Gastrocnemius medialis (tissue), 4 donors: ENCODE measurements at regions not wholly inside any gene's neighbourhood (a gene's known extent, or its start where the extent isn't known, plus 50 kb on each side); places are given as distances from the start of the nearest gene placed in this dataset.

Source experiments
- ATAC-seq, 2 donors: fragments of 150-250 bp; one replicate each; pipeline ENCODE4 v1.9.1; 2016
- DNase-seq, 2 donors: peaks; one replicate each; pipeline ENCODE4 v3.0.0-alpha.2; 2019
- H3K27ac ChIP-seq, 4 donors: fragments of 200-600 bp; sonication (generic); 1 replicate in 1 of 4; 2 replicates in 3 of 4; pipeline ENCODE4 v1.5.1; 2016 to 2018; ENCODE audit warnings: mild to moderate bottlenecking in 2 of 4, moderate library complexity in 1 of 4
- H3K27me3 ChIP-seq, 3 donors: fragments of 200-600 bp; sonication (generic) in 2 of 3; 1 replicate in 1 of 3; 2 replicates in 2 of 3; pipeline versions ENCODE4 v1.5.1 to v1.6.0; 2016 to 2019; ENCODE audit warnings: mild to moderate bottlenecking in 1 of 3, moderate library complexity in 1 of 3
- H3K36me3 ChIP-seq, 2 donors: fragments of 200-600 bp; sonication (generic) in 1 of 2; one replicate each; pipeline ENCODE4 v1.5.1; 2017 to 2018
- H3K4me1 ChIP-seq, 2 donors: fragments of 200-600 bp; sonication (generic) in 1 of 2; one replicate each; pipeline ENCODE4 v1.5.1; 2016 to 2017; ENCODE audit warnings: mild to moderate bottlenecking in 2 of 2
- H3K4me3 ChIP-seq, 4 donors: fragments of 200-600 bp; sonication (generic) in 3 of 4; 1 replicate in 1 of 4; 2 replicates in 3 of 4; pipeline ENCODE4 v1.5.1; 2016 to 2019; ENCODE audit warnings: mild to moderate bottlenecking in 2 of 4
- H3K9me3 ChIP-seq, 3 donors: fragments of 200-600 bp; sonication (generic) in 2 of 3; 1 replicate in 1 of 3; 2 replicates in 2 of 3; pipeline ENCODE4 v1.5.1; 2016 to 2019
- CTCF ChIP-seq, 5 experiments: fragments of 450-650 bp in 3 of 5; fragments of 200-600 bp in 2 of 5; sonication (generic) in 2 of 5; IDR thresholded peaks in 4 of 5; conservative IDR thresholded peaks in 1 of 5; 1 replicate in 4 of 5; 2 replicates in 1 of 5; pipeline ENCODE4 v1.5.1; 2016 to 2019; ENCODE audit warnings: antibody characterized with exemption in 5 of 5, mild to moderate bottlenecking in 3 of 5, moderate library complexity in 3 of 5
- POLR2A ChIP-seq, 2 donors: fragments of 450-650 bp; IDR thresholded peaks; one replicate each; pipeline ENCODE4 v1.6.1; 2017; ENCODE audit warnings: antibody characterized with exemption in 2 of 2, mild to moderate bottlenecking in 2 of 2, moderate library complexity in 2 of 2
- in situ Hi-C, 4 donors: fragments of 200-750 bp; cut with MboI; loops; one replicate each; pipeline versions ENCODE4 v1.15.0 to v1.8.0; 2017; ENCODE audit warnings: low sequenced_read_pairs in 4 of 4
- intact Hi-C: fragments of 100-400 bp; cut with DNase I; formaldehyde crosslinking; loops from one replicate; pipeline ENCODE4 v1.15.1; 2023; ENCODE audit warnings: low total_unique reads

DNA sequence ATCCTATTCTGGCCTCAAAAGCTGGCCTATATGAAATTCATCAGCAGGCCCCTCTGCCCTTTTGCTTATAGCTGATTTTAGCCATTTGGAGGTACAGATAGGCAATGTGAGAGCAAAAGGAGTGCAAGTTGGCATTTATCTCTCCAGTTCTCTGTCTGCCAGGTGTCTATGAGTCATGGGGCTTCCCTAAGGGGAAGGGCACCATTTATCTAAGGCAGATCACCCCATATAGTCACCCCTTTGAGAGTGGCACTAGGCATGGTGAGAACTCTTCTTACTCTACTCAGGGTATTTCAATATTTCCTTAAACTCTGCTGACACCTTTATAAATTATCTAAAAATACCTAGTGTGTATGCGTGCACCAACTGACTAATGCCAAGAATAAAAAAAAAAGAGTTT lies 314.7 kb upstream of the CDH6 start:
- no peak overlapping the region for H3K4me3 ChIP-seq
- H3K36me3 ChIP-seq: no peaks in the 10 kb centered on the region
- no peaks in the 10 kb centered on the region for H3K9me3 ChIP-seq
- no peaks in the 10 kb centered on the region for H3K4me1 ChIP-seq
- intact Hi-C loops: no loop called here
- DNase-seq (no peak), ATAC-seq (no peak)
- in situ Hi-C loops: no loop called here
- H3K27me3 ChIP-seq: no peaks in the 10 kb centered on the region
- TF ChIP-seq CTCF (IDR thresholded peaks at IDR 0.05 in 4 of 5, conservative IDR thresholded peaks at IDR 0.05 in 1 of 5) (no peak), POLR2A (IDR thresholded peaks at IDR 0.05) (no peak)
- H3K27ac ChIP-seq: no peak overlapping the region

DNA sequence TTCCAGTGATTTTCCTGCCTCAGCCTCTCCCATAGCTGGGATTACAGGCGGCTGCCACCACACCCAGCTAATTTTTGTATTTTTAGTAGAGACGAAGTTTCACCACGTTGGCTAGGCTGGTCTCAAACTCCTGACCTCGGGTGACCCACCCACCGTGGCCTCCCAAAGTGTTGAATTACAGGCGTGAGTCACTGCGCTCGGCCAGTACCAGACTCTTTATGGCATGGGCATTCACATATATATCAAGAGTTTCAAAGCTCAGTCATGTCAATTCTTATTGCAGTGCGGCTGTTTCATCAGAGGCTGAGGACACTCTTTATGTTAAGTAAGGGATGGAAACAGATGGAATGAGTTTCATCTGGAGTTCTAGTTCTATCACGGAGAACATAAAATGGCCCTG lies 315.2 kb upstream of the CDH6 start:
- no peak overlapping the region for H3K27ac ChIP-seq
- in situ Hi-C loops (no loop called here), intact Hi-C loops (no loop called here)
- no peak for ATAC-seq
- TF ChIP-seq POLR2A (IDR thresholded peaks at IDR 0.05) (no peak), CTCF (IDR thresholded peaks at IDR 0.05 in 4 of 5, conservative IDR thresholded peaks at IDR 0.05 in 1 of 5) (no peak)
- H3K4me3 ChIP-seq: no peak overlapping the region
- DNase-seq: no peak
- H3K9me3 ChIP-seq: no peaks in the 10 kb centered on the region
- no peaks in the 10 kb centered on the region for H3K27me3 ChIP-seq
- H3K4me1 ChIP-seq: no peaks in the 10 kb centered on the region
- no peaks in the 10 kb centered on the region for H3K36me3 ChIP-seq

DNA sequence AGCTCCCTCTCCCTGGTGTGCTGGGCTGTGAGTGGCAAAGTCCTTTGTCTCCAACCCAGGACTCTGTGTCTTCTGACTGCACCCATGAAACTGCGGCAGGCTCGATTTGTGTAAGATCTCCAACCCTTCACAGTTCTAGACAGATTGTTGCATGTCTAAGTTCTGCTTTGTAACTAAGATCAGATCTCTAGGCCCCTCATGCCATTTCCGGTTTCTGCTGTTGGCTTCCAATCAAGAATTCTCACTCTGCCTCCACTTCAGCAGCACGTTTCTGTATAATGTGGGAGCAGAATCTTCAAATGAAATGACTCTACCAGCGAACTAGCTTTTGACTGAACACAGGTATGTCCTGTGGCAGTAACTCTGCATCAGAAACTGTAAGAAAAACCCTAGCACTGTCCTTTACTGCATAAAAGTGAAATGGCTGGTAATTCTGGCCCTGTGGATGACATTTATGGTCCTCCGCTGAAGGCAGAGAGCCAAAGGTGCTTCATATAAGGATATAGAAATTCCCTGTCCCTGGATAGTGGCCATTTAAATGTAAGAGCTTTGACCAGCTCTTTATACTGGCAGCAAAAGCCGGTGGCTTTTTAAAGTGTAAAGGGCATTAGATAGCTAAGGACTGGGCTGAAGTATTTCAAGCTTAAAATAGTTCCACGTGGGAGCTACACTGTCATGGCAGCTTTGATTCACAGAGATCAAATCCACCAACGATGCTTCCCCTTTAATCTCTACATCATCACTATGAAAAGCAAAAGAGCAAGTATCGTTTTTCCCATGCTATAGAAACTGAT lies 319.0 kb upstream of the CDH6 start:
- in situ Hi-C loops: no loop called here
- intact Hi-C loops: no loop called here
- ATAC-seq (no peak), DNase-seq (no peak)
- no peaks in the 10 kb centered on the region for H3K4me1 ChIP-seq
- TF ChIP-seq CTCF (IDR thresholded peaks at IDR 0.05 in 4 of 5, conservative IDR thresholded peaks at IDR 0.05 in 1 of 5) (no peak), POLR2A (IDR thresholded peaks at IDR 0.05) (no peak)
- H3K9me3 ChIP-seq: no peaks in the 10 kb centered on the region
- H3K36me3 ChIP-seq: no peaks in the 10 kb centered on the region
- H3K27ac ChIP-seq: no peak overlapping the region
- no peak overlapping the region for H3K4me3 ChIP-seq
- no peaks in the 10 kb centered on the region for H3K27me3 ChIP-seq

DNA sequence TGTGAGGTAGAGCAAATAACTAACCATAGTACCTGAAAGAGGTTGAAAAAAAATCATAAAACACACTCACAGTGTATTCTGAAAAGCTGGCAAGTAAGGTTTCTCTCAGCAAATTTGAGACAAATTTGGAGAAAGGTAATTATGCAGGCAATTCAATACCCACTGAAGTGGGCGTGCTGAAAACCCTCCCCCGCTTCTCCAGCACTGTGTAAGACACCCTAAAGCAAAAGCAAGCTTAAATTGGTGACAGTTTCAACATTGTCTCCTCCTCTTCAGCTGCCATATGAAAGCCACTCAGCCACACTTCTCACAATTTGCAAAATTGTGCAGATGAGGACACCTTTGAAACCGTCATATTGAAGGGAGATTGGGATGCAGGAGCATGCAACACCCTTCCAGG lies 322.3 kb upstream of the CDH6 start:
- DNase-seq: no peak
- Histone ChIP-seq H3K4me3 (no peak overlapping the region), H3K27ac (no peak overlapping the region), H3K36me3 (no peaks in the 10 kb centered on the region), H3K27me3 (no peaks in the 10 kb centered on the region), H3K4me1 (no peaks in the 10 kb centered on the region), H3K9me3 (no peaks in the 10 kb centered on the region)
- no peak for ATAC-seq
- TF ChIP-seq POLR2A (IDR thresholded peaks at IDR 0.05): no peak
- TF ChIP-seq CTCF (IDR thresholded peaks at IDR 0.05 in 4 of 5, conservative IDR thresholded peaks at IDR 0.05 in 1 of 5): no peak
- intact Hi-C loops (no loop called here), in situ Hi-C loops (no loop called here)

DNA sequence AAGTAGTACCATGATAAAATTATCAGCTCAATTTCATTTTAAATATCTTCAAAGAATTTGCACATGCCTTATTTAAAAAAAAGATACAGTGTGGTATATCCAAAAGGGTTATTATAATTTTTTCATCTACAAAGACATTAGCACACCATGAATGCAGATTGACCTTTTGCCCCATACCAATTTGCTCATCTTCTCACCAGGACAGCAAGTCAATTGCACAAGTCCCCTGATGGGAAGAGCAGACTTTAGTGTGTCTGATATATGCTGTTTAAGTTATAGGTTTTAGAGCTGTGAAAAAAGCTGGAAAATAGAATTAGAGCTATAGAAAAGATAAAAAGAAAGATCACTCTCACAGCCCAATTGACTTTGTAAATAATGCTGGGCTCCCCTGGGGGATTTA lies 325.8 kb upstream of the CDH6 start:
- no peak for DNase-seq
- ATAC-seq: no peak
- Histone ChIP-seq H3K4me3 (no peak overlapping the region), H3K27ac (no peak overlapping the region), H3K4me1 (no peaks in the 10 kb centered on the region), H3K36me3 (no peaks in the 10 kb centered on the region), H3K27me3 (no peaks in the 10 kb centered on the region), H3K9me3 (no peaks in the 10 kb centered on the region)
- no peak for TF ChIP-seq POLR2A (IDR thresholded peaks at IDR 0.05)
- no peak for TF ChIP-seq CTCF (IDR thresholded peaks at IDR 0.05 in 4 of 5, conservative IDR thresholded peaks at IDR 0.05 in 1 of 5)
- intact Hi-C loops (no loop called here), in situ Hi-C loops (no loop called here)
